ENCODE measurements at regions not wholly inside any gene's neighbourhood (a gene's known extent, or its start where the extent isn't known, plus 50 kb on each side); places are given as distances from the start of the nearest gene placed in this dataset.

DNA sequence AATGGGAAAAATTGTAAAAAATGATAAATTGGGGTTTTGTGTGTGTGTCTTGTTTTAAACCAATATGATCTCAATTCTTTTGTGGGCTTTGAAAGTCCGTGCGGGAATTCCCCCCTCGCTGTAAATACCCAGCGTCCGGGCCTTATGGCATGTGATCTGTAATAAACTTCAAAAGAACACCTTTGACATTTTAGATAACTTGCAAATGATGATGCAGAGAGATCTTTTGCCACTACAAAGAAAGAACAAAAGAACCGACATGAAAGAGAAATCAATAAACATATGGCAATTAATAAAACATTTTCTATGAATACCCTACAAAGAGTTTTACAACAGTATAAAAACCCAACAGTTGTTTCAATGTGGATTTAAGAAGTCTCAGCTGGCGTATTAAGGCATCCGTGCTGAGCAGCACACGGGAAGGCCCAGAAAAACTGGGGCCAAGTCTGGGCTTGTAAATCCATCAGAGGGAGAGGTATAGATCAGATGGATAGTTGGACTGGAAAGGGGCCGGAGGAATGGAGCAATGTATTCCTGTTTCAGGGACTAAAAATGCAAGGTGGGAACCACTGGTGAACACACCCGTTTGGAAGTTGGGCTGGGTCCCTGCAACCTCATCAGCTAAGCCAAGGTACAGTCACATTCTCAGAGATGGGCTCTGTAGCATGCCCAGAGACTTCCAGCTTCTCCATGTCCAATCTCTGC lies 115.2 kb downstream of the IRX5 start:
- 76 to 86% (median 81%) methylated on average over 11 of the region's 11 CpGs for WGBS, 3 donors
- no peak for DNase-seq
- no peak for ATAC-seq
- TF ChIP-seq, protein P1, sequence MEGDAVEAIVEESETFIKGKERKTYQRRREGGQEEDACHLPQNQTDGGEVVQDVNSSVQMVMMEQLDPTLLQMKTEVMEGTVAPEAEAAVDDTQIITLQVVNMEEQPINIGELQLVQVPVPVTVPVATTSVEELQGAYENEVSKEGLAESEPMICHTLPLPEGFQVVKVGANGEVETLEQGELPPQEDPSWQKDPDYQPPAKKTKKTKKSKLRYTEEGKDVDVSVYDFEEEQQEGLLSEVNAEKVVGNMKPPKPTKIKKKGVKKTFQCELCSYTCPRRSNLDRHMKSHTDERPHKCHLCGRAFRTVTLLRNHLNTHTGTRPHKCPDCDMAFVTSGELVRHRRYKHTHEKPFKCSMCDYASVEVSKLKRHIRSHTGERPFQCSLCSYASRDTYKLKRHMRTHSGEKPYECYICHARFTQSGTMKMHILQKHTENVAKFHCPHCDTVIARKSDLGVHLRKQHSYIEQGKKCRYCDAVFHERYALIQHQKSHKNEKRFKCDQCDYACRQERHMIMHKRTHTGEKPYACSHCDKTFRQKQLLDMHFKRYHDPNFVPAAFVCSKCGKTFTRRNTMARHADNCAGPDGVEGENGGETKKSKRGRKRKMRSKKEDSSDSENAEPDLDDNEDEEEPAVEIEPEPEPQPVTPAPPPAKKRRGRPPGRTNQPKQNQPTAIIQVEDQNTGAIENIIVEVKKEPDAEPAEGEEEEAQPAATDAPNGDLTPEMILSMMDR (IDR thresholded peaks at IDR 0.05): no peak
- H3K36me3 ChIP-seq (ENCODE audit: insufficient read depth in 1 of 2, low read depth in 1 of 2): no peaks in the 10 kb centered on the region
- no peaks in the 10 kb centered on the region for H3K4me1 ChIP-seq
- H3K27me3 ChIP-seq (ENCODE audit: insufficient read depth in 3 of 3, low read length in 2 of 3): peaks cover 0 to 5% (median 0%) of the 10 kb centered on the region in 3 donors
- intact Hi-C loops (cut with DNase I): no loop called here
- no peak overlapping the region for H3K4me3 ChIP-seq
- H3K27ac ChIP-seq: no peak overlapping the region
- H3K9me3 ChIP-seq: no peaks in the 10 kb centered on the region

DNA sequence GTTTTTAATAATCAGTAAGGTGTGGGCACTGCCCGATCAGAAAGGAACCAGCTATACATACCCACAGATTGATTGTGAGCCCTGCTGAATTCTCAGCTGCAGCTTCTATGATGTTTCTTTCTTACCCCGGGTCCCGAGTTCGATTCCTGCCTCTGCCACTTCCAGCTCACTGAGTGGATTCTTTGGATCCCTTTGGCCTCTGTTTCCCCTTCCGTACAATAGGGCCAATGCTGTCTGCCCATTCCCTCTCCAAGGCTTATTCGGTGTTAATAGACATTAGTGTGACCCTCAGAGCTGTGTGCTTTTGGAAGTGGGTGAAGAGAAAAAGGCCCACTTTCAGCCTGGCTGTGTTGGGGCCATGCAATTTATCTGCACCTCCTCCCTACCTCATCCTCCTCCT lies 115.8 kb downstream of the IRX5 start:
- Histone ChIP-seq H3K4me1 (no peaks in the 10 kb centered on the region), H3K27me3 (ENCODE audit: insufficient read depth in 3 of 3, low read length in 2 of 3) (peaks cover 0 to 5% (median 0%) of the 10 kb centered on the region in 3 donors), H3K9me3 (no peaks in the 10 kb centered on the region), H3K4me3 (no peak overlapping the region), H3K27ac (no peak overlapping the region), H3K36me3 (ENCODE audit: insufficient read depth in 1 of 2, low read depth in 1 of 2) (no peaks in the 10 kb centered on the region)
- intact Hi-C loops (cut with DNase I): no loop called here
- WGBS, 3 donors: 96 to 97% (median 96%) methylated on average over 6 of the region's 6 CpGs
- TF ChIP-seq, protein P1 (IDR thresholded peaks at IDR 0.05): no peak
- DNase-seq (no peak), ATAC-seq (no peak)

DNA sequence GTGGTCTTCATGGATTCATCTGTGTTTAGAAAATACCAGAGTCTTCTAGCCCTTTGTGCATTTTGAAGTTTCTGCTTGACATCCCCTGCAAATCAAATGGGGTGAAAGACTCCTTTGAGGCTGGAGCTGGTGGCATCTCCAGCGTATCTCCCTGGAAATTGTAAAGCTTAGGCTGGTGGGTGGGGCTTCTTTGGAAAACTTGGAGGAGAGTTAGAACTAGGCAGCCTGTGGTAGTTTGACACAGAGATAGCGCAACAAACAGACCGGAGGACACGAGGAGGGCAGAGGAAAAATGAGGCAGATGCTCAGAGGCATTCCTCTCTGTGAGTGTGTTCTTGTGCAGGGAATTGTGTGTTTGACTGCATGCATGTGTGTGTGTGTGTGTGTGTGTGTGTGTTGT lies 116.3 kb downstream of the IRX5 start:
- TF ChIP-seq, protein P1 (IDR thresholded peaks at IDR 0.05): no peak
- no peaks in the 10 kb centered on the region for H3K36me3 ChIP-seq (ENCODE audit: insufficient read depth in 1 of 2, low read depth in 1 of 2)
- H3K27ac ChIP-seq: no peak overlapping the region
- H3K27me3 ChIP-seq (ENCODE audit: insufficient read depth in 3 of 3, low read length in 2 of 3): peaks cover 0 to 3% (median 0%) of the 10 kb centered on the region in 3 donors
- no peak overlapping the region for H3K4me3 ChIP-seq
- DNase-seq: no peak
- intact Hi-C loops (cut with DNase I): no loop called here
- ATAC-seq: no peak
- no peaks in the 10 kb centered on the region for H3K9me3 ChIP-seq
- WGBS, 3 donors: 72 to 82% (median 77%) methylated on average over 4 of the region's 4 CpGs
- H3K4me1 ChIP-seq: no peaks in the 10 kb centered on the region

DNA sequence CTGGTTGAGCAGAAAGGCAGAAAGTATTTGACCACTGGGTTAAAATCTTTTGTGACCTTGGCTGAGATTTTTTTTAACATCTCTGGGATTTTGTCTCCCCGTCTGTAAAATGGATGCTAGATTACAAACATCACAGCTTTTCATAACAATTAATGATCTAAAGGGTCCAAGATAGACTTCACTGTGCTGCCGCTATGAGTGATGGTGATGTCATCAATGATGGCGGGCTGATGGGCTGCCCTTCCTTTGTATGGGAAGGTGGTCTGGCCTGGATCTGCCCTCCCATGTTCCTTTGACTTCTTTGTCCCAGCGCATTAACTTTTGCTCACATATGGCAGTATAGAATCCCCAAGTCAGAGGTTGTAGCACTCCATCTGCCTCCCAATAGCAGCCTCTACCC lies 116.7 kb downstream of the IRX5 start:
- Histone ChIP-seq H3K36me3 (ENCODE audit: insufficient read depth in 1 of 2, low read depth in 1 of 2) (no peaks in the 10 kb centered on the region), H3K27ac (no peak overlapping the region), H3K4me1 (no peaks in the 10 kb centered on the region), H3K9me3 (no peaks in the 10 kb centered on the region), H3K4me3 (no peak overlapping the region), H3K27me3 (ENCODE audit: insufficient read depth in 3 of 3, low read length in 2 of 3) (peaks cover 0 to 2% (median 0%) of the 10 kb centered on the region in 3 donors)
- TF ChIP-seq, protein P1 (IDR thresholded peaks at IDR 0.05): no peak
- no peak for ATAC-seq
- intact Hi-C loops (cut with DNase I): no loop called here
- WGBS, 3 donors: 91 to 92% (median 92%) methylated on average over 4 of the region's 4 CpGs
- DNase-seq: no peak

Data from psoas muscle (tissue), 7 donors.